ENCODE measurements at regions not wholly inside any gene's neighbourhood (a gene's known extent, or its start where the extent isn't known, plus 50 kb on each side); places are given as distances from the start of the nearest gene placed in this dataset.
"Not testable (repeated sequence)": the region's sequence is repeated elsewhere in the genome, so short reads cannot be mapped to it uniquely, and the experiment has no call there.

GRCh38 chr7:148515728-148516695 lies 74.6 kb upstream of the C7orf33 start:
- Mint-ChIP-seq H3K4me1 (ENCODE audit: low read depth, unreplicated experiment) (peaks cover 15% of the 10 kb centered on the region), H3K27me3 (ENCODE audit: low read depth, unreplicated experiment) (no peaks in the 10 kb centered on the region), H3K36me3 (ENCODE audit: low read depth, unreplicated experiment) (peaks cover 1% of the 10 kb centered on the region), H3K9me3 (ENCODE audit: unreplicated experiment) (peaks cover under 1% of the 10 kb centered on the region), H3K27ac (ENCODE audit: unreplicated experiment) (peak overlapping the region; percentile 87), H3K4me3 (ENCODE audit: unreplicated experiment) (peak overlapping the region; percentile 70)
- no peak for TF ChIP-seq CTCF (IDR thresholded peaks at IDR 0.05; ENCODE audit: insufficient read depth, low read depth, low read length)
- no peak for TF ChIP-seq EZH2 (IDR thresholded peaks at IDR 0.05; ENCODE audit: insufficient read depth, low read length)
- Histone ChIP-seq H3K4me3 (ENCODE audit: insufficient read depth, low read depth, low read length) (no peak overlapping the region), H3K36me3 (ENCODE audit: insufficient read depth, low read length) (no peaks in the 10 kb centered on the region), H3K27me3 (ENCODE audit: insufficient read depth, low read length) (no peaks in the 10 kb centered on the region), H3K4me2 (ENCODE audit: low read length) (peak overlapping the region; percentile 50), H2AFZ (ENCODE audit: low read depth, low read length) (no peak overlapping the region), H3K9me3 (ENCODE audit: insufficient read depth, low read depth, low read length) (no peaks in the 10 kb centered on the region), H3K9ac (ENCODE audit: low read length) (no peak overlapping the region), H3K27ac (ENCODE audit: low read depth, low read length) (no peak overlapping the region), H3K4me1 (ENCODE audit: insufficient read depth, low read length) (peaks cover 8% of the 10 kb centered on the region), H3K79me2 (ENCODE audit: insufficient read depth, low read length) (no peaks in the 10 kb centered on the region), H4K20me1 (ENCODE audit: insufficient read depth, low read length) (no peaks in the 10 kb centered on the region)
- FAIRE-seq (no peak), DNase-seq (ENCODE audit: low read depth) (peak; percentile 8)

GRCh38 chr7:148519386-148519785 lies 71.2 kb upstream of the C7orf33 start:
- not testable (repeated sequence) for H3K9ac ChIP-seq (ENCODE audit: low read length); H3K4me3 ChIP-seq (ENCODE audit: insufficient read depth, low read depth, low read length); H3K27ac ChIP-seq (ENCODE audit: low read depth, low read length); H4K20me1 ChIP-seq (ENCODE audit: insufficient read depth, low read length); H3K27ac Mint-ChIP-seq (ENCODE audit: unreplicated experiment); H3K27me3 ChIP-seq (ENCODE audit: insufficient read depth, low read length); H2AFZ ChIP-seq (ENCODE audit: low read depth, low read length); H3K4me2 ChIP-seq (ENCODE audit: low read length); H3K79me2 ChIP-seq (ENCODE audit: insufficient read depth, low read length); H3K36me3 Mint-ChIP-seq (ENCODE audit: low read depth, unreplicated experiment); H3K27me3 Mint-ChIP-seq (ENCODE audit: low read depth, unreplicated experiment); H3K36me3 ChIP-seq (ENCODE audit: insufficient read depth, low read length); FAIRE-seq; DNase-seq (ENCODE audit: low read depth); H3K4me3 Mint-ChIP-seq (ENCODE audit: unreplicated experiment); H3K9me3 ChIP-seq (ENCODE audit: insufficient read depth, low read depth, low read length); H3K4me1 ChIP-seq (ENCODE audit: insufficient read depth, low read length); H3K9me3 Mint-ChIP-seq (ENCODE audit: unreplicated experiment)
- peaks cover 17% of the 10 kb centered on the region for H3K4me1 Mint-ChIP-seq (ENCODE audit: low read depth, unreplicated experiment)

GRCh38 chr7:148521271-148521670 lies 69.3 kb upstream of the C7orf33 start:
- H3K4me1 Mint-ChIP-seq (ENCODE audit: low read depth, unreplicated experiment): peaks cover 9% of the 10 kb centered on the region
- H3K36me3 Mint-ChIP-seq (ENCODE audit: low read depth, unreplicated experiment): no peaks in the 10 kb centered on the region
- Histone ChIP-seq H3K36me3 (ENCODE audit: insufficient read depth, low read length) (no peaks in the 10 kb centered on the region), H3K4me1 (ENCODE audit: insufficient read depth, low read length) (no peaks in the 10 kb centered on the region), H3K27me3 (ENCODE audit: insufficient read depth, low read length) (peaks cover 2% of the 10 kb centered on the region), H3K27ac (ENCODE audit: low read depth, low read length) (no peak overlapping the region), H2AFZ (ENCODE audit: low read depth, low read length) (no peak overlapping the region), H3K9ac (ENCODE audit: low read length) (no peak overlapping the region), H3K4me2 (ENCODE audit: low read length) (no peak overlapping the region), H3K9me3 (ENCODE audit: insufficient read depth, low read depth, low read length) (no peaks in the 10 kb centered on the region), H3K4me3 (ENCODE audit: insufficient read depth, low read depth, low read length) (no peak overlapping the region), H3K79me2 (ENCODE audit: insufficient read depth, low read length) (no peaks in the 10 kb centered on the region), H4K20me1 (ENCODE audit: insufficient read depth, low read length) (no peaks in the 10 kb centered on the region)
- FAIRE-seq (no peak), DNase-seq (ENCODE audit: low read depth) (no peak)
- H3K27ac Mint-ChIP-seq (ENCODE audit: unreplicated experiment): no peak overlapping the region
- H3K9me3 Mint-ChIP-seq (ENCODE audit: unreplicated experiment): peaks cover 2% of the 10 kb centered on the region
- H3K4me3 Mint-ChIP-seq (ENCODE audit: unreplicated experiment): no peak overlapping the region
- H3K27me3 Mint-ChIP-seq (ENCODE audit: low read depth, unreplicated experiment): no peaks in the 10 kb centered on the region
- TF ChIP-seq EZH2 (IDR thresholded peaks at IDR 0.05; ENCODE audit: insufficient read depth, low read length) (no peak), CTCF (IDR thresholded peaks at IDR 0.05; ENCODE audit: insufficient read depth, low read depth, low read length) (no peak)

All from astrocyte (in vitro differentiated cells and primary cell).